Endodermal cell (in vitro differentiated cells): ENCODE measurements at regions not wholly inside any gene's neighbourhood (a gene's known extent, or its start where the extent isn't known, plus 50 kb on each side); places are given as distances from the start of the nearest gene placed in this dataset.

Experiments
- DNase-seq: peaks from one replicate; pipeline ENCODE4 v3.0.0-alpha.2; 2017
- H3K27ac ChIP-seq: 2 replicates; pipeline ENCODE4 v1.5.1; 2013; ENCODE audit warnings: mild to moderate bottlenecking, low read depth, low read length, moderate library complexity
- H3K27me3 ChIP-seq: 2 replicates; pipeline ENCODE4 v1.6.1; 2013; ENCODE audit warnings: mild to moderate bottlenecking, low read length, moderate library complexity; ENCODE audit not compliant: insufficient read depth, control insufficient read depth, poor library complexity, severe bottlenecking
- H3K36me3 ChIP-seq: 2 replicates; pipeline ENCODE4 v1.7.0; 2013; ENCODE audit warnings: mild to moderate bottlenecking, low read length, moderate library complexity; ENCODE audit not compliant: control insufficient read depth, insufficient read depth
- H3K4me1 ChIP-seq: one replicate; pipeline ENCODE4 v1.7.0; 2013; ENCODE audit warnings: low read length; ENCODE audit not compliant: control insufficient read depth, insufficient read depth
- H3K4me3 ChIP-seq: 2 replicates; pipeline ENCODE4 v1.5.1; 2013; ENCODE audit warnings: mild to moderate bottlenecking, low read length, moderate library complexity
- H3K9ac ChIP-seq: 2 replicates; pipeline ENCODE4 v1.6.1; 2013; ENCODE audit warnings: mild to moderate bottlenecking, low read length, moderate library complexity; ENCODE audit not compliant: poor library complexity, severe bottlenecking; ENCODE audit errors: extremely low read depth
- H3K9me3 ChIP-seq: 2 replicates; pipeline ENCODE4 v1.6.1; 2013; ENCODE audit warnings: mild to moderate bottlenecking, low read length, moderate library complexity; ENCODE audit not compliant: control insufficient read depth
- H3K27ac Mint-ChIP-seq: 2 replicates; pipeline ENCODE4 v1.8.0; 2020; ENCODE audit warnings: mixed read lengths
- H3K27me3 Mint-ChIP-seq: 2 replicates; pipeline ENCODE4 v1.8.0; 2021; ENCODE audit warnings: mild to moderate bottlenecking, mixed read lengths; ENCODE audit not compliant: insufficient read depth
- H3K36me3 Mint-ChIP-seq: 2 replicates; pipeline ENCODE4 v1.8.0; 2020; ENCODE audit warnings: low read depth, mixed read lengths
- H3K4me1 Mint-ChIP-seq: 2 replicates; pipeline ENCODE4 v1.8.0; 2020; ENCODE audit warnings: mixed read lengths
- H3K4me3 Mint-ChIP-seq: 2 replicates; pipeline ENCODE4 v1.8.0; 2020; ENCODE audit warnings: mild to moderate bottlenecking, moderate library complexity, mixed read lengths
- H3K9me3 Mint-ChIP-seq: 2 replicates; pipeline ENCODE4 v1.8.0; 2020; ENCODE audit warnings: mild to moderate bottlenecking, mixed read lengths
- CTCF ChIP-seq: fragments of 200-600 bp; sonication (generic); conservative IDR thresholded peaks from 2 replicates; pipeline ENCODE4 v1.5.0; 2021; ENCODE audit warnings: antibody characterized with exemption, mild to moderate bottlenecking
- WGBS, 2 experiments: methylation state at CpG; one replicate each; pipeline versions ENCODE4 v1.1.5 to v1.1.7; 2013; ENCODE audit warnings: missing lambda C conversion rate in 2 of 2, mixed read lengths in 1 of 2; ENCODE audit not compliant: insufficient coverage in 1 of 2, insufficient read length in 1 of 2; 5-methylcytosine and 5-hydroxymethylcytosine counted together

GRCh38 chr2:144217853-144218633, 301.9 kb downstream of the ZEB2 start:
- Mint-ChIP-seq H3K4me3 (no peak overlapping the region), H3K36me3 (no peaks in the 10 kb centered on the region), H3K9me3 (no peaks in the 10 kb centered on the region), H3K27me3 (no peaks in the 10 kb centered on the region), H3K4me1 (peaks cover 2% of the 10 kb centered on the region), H3K27ac (no peak overlapping the region)
- Histone ChIP-seq H3K27me3 (no peaks in the 10 kb centered on the region), H3K27ac (no peak overlapping the region), H3K9me3 (no peaks in the 10 kb centered on the region), H3K4me1 (no peaks in the 10 kb centered on the region), H3K36me3 (no peaks in the 10 kb centered on the region), H3K4me3 (no peak overlapping the region), H3K9ac (no peak overlapping the region)
- no peak for TF ChIP-seq CTCF
- 97% methylated on average over 4 of the region's 5 CpGs; no CpG with 5 or more reads in 1 of the 2 experiments for WGBS, 2 experiments
- no peak for DNase-seq

- no peak for DNase-seq
- Histone ChIP-seq H3K36me3 (no peaks in the 10 kb centered on the region), H3K27me3 (no peaks in the 10 kb centered on the region), H3K4me1 (no peaks in the 10 kb centered on the region), H3K27ac (no peak overlapping the region), H3K9me3 (no peaks in the 10 kb centered on the region), H3K4me3 (no peak overlapping the region), H3K9ac (no peak overlapping the region)
- Mint-ChIP-seq H3K27ac (no peak overlapping the region), H3K4me1 (peaks cover 2% of the 10 kb centered on the region), H3K27me3 (no peaks in the 10 kb centered on the region), H3K9me3 (no peaks in the 10 kb centered on the region), H3K36me3 (no peaks in the 10 kb centered on the region), H3K4me3 (no peak overlapping the region)
- TF ChIP-seq CTCF, result no peak
- WGBS, 2 experiments, result 89 to 100% methylated on average over 1 to 2 of the region's 2 CpGs
Observed at GRCh38 chr2:144215701-144216675, 303.9 kb downstream of the ZEB2 start.

- Histone ChIP-seq H3K36me3 (no peaks in the 10 kb centered on the region), H3K9me3 (no peaks in the 10 kb centered on the region), H3K4me3 (no peak overlapping the region), H3K4me1 (no peaks in the 10 kb centered on the region), H3K9ac (no peak overlapping the region), H3K27ac (no peak overlapping the region), H3K27me3 (no peaks in the 10 kb centered on the region)
- no peaks in the 10 kb centered on the region for H3K9me3 Mint-ChIP-seq
- H3K36me3 Mint-ChIP-seq, result no peaks in the 10 kb centered on the region
- no peaks in the 10 kb centered on the region for H3K27me3 Mint-ChIP-seq
- WGBS, 2 experiments, result 100% methylated on average over 1 of the region's 1 CpG; no CpG with 5 or more reads in 1 of the 2 experiments
- no peak overlapping the region for H3K27ac Mint-ChIP-seq
- H3K4me1 Mint-ChIP-seq, result peaks cover 2% of the 10 kb centered on the region
- DNase-seq, result no peak
- no peak overlapping the region for H3K4me3 Mint-ChIP-seq
- TF ChIP-seq CTCF, result no peak
Observed at GRCh38 chr2:144215207-144215606, 304.7 kb downstream of the ZEB2 start.
